Calu3 (cell line): ENCODE measurements at regions not wholly inside any gene's neighbourhood (a gene's known extent, or its start where the extent isn't known, plus 50 kb on each side); places are given as distances from the start of the nearest gene placed in this dataset.

ENCODE experiments used
- BruUV-seq: library from RNA; stranded (reverse); fragments of 400-500 nt; replicated peaks from 2 replicates; lab custom pipeline; 2021; lab: Mats Ljungman, UMichigan
- CTCF ChIA-PET: fragments of 300-600 bp; sonication (Branson Sonifier 250); formaldehyde crosslinking; loops from one replicate; lab custom pipeline; 2022; ENCODE audit warnings: antibody characterized with exemption; lab: Charles Lee
- DNase-seq: peaks from one replicate; pipeline ENCODE4 v3.0.0; 2022
- H3K27ac Mint-ChIP-seq: one replicate; pipeline ENCODE4 v1.8.0; 2022; ENCODE audit warnings: mixed read lengths; ENCODE audit not compliant: unreplicated experiment
- H3K27me3 Mint-ChIP-seq: one replicate; pipeline ENCODE4 v1.8.0; 2022; ENCODE audit warnings: mixed read lengths; ENCODE audit not compliant: unreplicated experiment
- H3K36me3 Mint-ChIP-seq: one replicate; pipeline ENCODE4 v1.8.0; 2022; ENCODE audit warnings: mild to moderate bottlenecking, moderate library complexity, mixed read lengths; ENCODE audit not compliant: insufficient read depth, unreplicated experiment
- H3K4me1 Mint-ChIP-seq: one replicate; pipeline ENCODE4 v1.8.0; 2022; ENCODE audit warnings: mild to moderate bottlenecking, low read depth, mixed read lengths; ENCODE audit not compliant: unreplicated experiment
- H3K4me3 Mint-ChIP-seq: one replicate; pipeline ENCODE4 v1.8.0; 2022; ENCODE audit warnings: mild to moderate bottlenecking, low read depth, moderate library complexity, mixed read lengths; ENCODE audit not compliant: unreplicated experiment
- H3K9me3 Mint-ChIP-seq: one replicate; pipeline ENCODE4 v1.8.0; 2022; ENCODE audit warnings: low read depth, mixed read lengths; ENCODE audit not compliant: unreplicated experiment
- CTCF ChIP-seq: fragments of 200-600 bp; IDR thresholded peaks from one replicate; pipeline ENCODE4 v1.8.0; 2022; ENCODE audit warnings: antibody characterized with exemption; ENCODE audit not compliant: unreplicated experiment
- intact Hi-C: fragments of 100-400 bp; cut with micrococcal nuclease; formaldehyde crosslinking; loops from one replicate; pipeline ENCODE4 v1.10.0; 2022; ENCODE audit not compliant: unreplicated experiment

- Mint-ChIP-seq H3K4me3 (no peak overlapping the region), H3K27me3 (no peaks in the 10 kb centered on the region), H3K9me3 (no peaks in the 10 kb centered on the region), H3K27ac (no peak overlapping the region), H3K36me3 (no peaks in the 10 kb centered on the region), H3K4me1 (no peaks in the 10 kb centered on the region)
- CTCF ChIA-PET, result no interaction called here
- BruUV-seq, result no TSS peak
- no peak for TF ChIP-seq CTCF
- intact Hi-C loops, result loop anchor here (1.0 kb wide), 1 partner anchor 30 kb away; no protein-coding TSS in a partner anchor
- DNase-seq, result no peak
Observed at GRCh38 chr5:114118511-114118910, 243.4 kb upstream of the KCNN2 start.

GRCh38 chr5:114120166-114120565 lies 241.7 kb upstream of the KCNN2 start:
- no peaks in the 10 kb centered on the region for H3K27me3 Mint-ChIP-seq
- intact Hi-C loops, result no loop called here
- H3K27ac Mint-ChIP-seq, result no peak overlapping the region
- no TSS peak for BruUV-seq
- H3K4me3 Mint-ChIP-seq, result no peak overlapping the region
- DNase-seq, result no peak
- no peaks in the 10 kb centered on the region for H3K4me1 Mint-ChIP-seq
- CTCF ChIA-PET, result no interaction called here
- TF ChIP-seq CTCF, result no peak
- no peaks in the 10 kb centered on the region for H3K9me3 Mint-ChIP-seq
- H3K36me3 Mint-ChIP-seq, result no peaks in the 10 kb centered on the region

GRCh38 chr5:114122852-114123251 lies 239.0 kb upstream of the KCNN2 start:
- CTCF ChIA-PET, result no interaction called here
- no peak overlapping the region for H3K4me3 Mint-ChIP-seq
- no peak for TF ChIP-seq CTCF
- intact Hi-C loops, result no loop called here
- H3K27me3 Mint-ChIP-seq, result no peaks in the 10 kb centered on the region
- no peaks in the 10 kb centered on the region for H3K36me3 Mint-ChIP-seq
- no peak overlapping the region for H3K27ac Mint-ChIP-seq
- no TSS peak for BruUV-seq
- DNase-seq, result no peak
- no peaks in the 10 kb centered on the region for H3K4me1 Mint-ChIP-seq
- H3K9me3 Mint-ChIP-seq, result peaks cover 2% of the 10 kb centered on the region

- CTCF ChIA-PET, result no interaction called here
- peaks cover 6% of the 10 kb centered on the region for H3K9me3 Mint-ChIP-seq
- H3K27ac Mint-ChIP-seq, result no peak overlapping the region
- H3K4me3 Mint-ChIP-seq, result no peak overlapping the region
- intact Hi-C loops, result no loop called here
- H3K4me1 Mint-ChIP-seq, result no peaks in the 10 kb centered on the region
- TF ChIP-seq CTCF, result no peak
- DNase-seq, result no peak
- BruUV-seq, result no TSS peak
- H3K27me3 Mint-ChIP-seq, result no peaks in the 10 kb centered on the region
- H3K36me3 Mint-ChIP-seq, result no peaks in the 10 kb centered on the region
Observed at GRCh38 chr5:114123654-114124053, 238.2 kb upstream of the KCNN2 start.
